NB4 (cell line): ENCODE measurements at regions not wholly inside any gene's neighbourhood (a gene's known extent, or its start where the extent isn't known, plus 50 kb on each side); places are given as distances from the start of the nearest gene placed in this dataset.

Source experiments
- DNase-seq: peaks from one replicate; pipeline ENCODE4 v3.0.0; 2010; ENCODE audit warnings: low read depth
- H3K4me3 ChIP-seq: one replicate; pipeline ENCODE4 v1.5.1; 2011; ENCODE audit warnings: mild to moderate bottlenecking, low read depth, low read length, moderate library complexity
- CTCF ChIP-seq: IDR thresholded peaks from one replicate; pipeline ENCODE4 v1.5.1; 2012; ENCODE audit warnings: low read depth, low read length
- MAX ChIP-seq: IDR thresholded peaks from 2 replicates; pipeline ENCODE4 v1.6.1; 2011; ENCODE audit warnings: low read depth, low read length
- MYC ChIP-seq: IDR thresholded peaks from 2 replicates; pipeline ENCODE4 v1.6.1; 2011; ENCODE audit warnings: low read depth, low read length
- POLR2A ChIP-seq: IDR thresholded peaks from 2 replicates; pipeline ENCODE4 v1.6.1; 2011; ENCODE audit warnings: mild to moderate bottlenecking; ENCODE audit not compliant: insufficient read length; ENCODE audit errors: extremely low read depth

- TF ChIP-seq MYC (no peak), POLR2A (no peak), CTCF (no peak), MAX (no peak)
- no peak for DNase-seq
Observed at GRCh38 chr1:88149686-88150085, 534.4 kb upstream of the PKN2 start.

GRCh38 chr1:88150330-88150729 lies 533.7 kb upstream of the PKN2 start:
- no peak overlapping the region for H3K4me3 ChIP-seq
- TF ChIP-seq CTCF (no peak), MYC (no peak), POLR2A (no peak), MAX (no peak)
- no peak for DNase-seq

More at GRCh38 chr1:88149686-88150085, 534.4 kb upstream of the PKN2 start:
- H3K4me3 ChIP-seq = no peak overlapping the region

- DNase-seq = no peak
- H3K4me3 ChIP-seq = no peak overlapping the region
- TF ChIP-seq POLR2A (no peak), MYC (no peak), CTCF (no peak), MAX (no peak)
Observed at GRCh38 chr1:88163187-88163586, 520.9 kb upstream of the PKN2 start.

- no peak for DNase-seq
- no peak for TF ChIP-seq CTCF
- TF ChIP-seq MAX = no peak
- no peak for TF ChIP-seq POLR2A
- TF ChIP-seq MYC = no peak
- H3K4me3 ChIP-seq = no peak overlapping the region
Observed at GRCh38 chr1:88168126-88168525, 515.9 kb upstream of the PKN2 start.

- DNase-seq = no peak
Observed at GRCh38 chr1:88169139-88169538, 514.9 kb upstream of the PKN2 start.

More at GRCh38 chr1:88169139-88169538, 514.9 kb upstream of the PKN2 start:
- TF ChIP-seq CTCF (no peak), POLR2A (no peak), MYC (no peak), MAX (no peak)
- no peak overlapping the region for H3K4me3 ChIP-seq
